PC-3 (cell line): ENCODE measurements at regions not wholly inside any gene's neighbourhood (a gene's known extent, or its start where the extent isn't known, plus 50 kb on each side); places are given as distances from the start of the nearest gene placed in this dataset.
"Not testable (repeated sequence)": the region's sequence is repeated elsewhere in the genome, so short reads cannot be mapped to it uniquely, and the experiment has no call there.

ENCODE experiments used
- ATAC-seq: fragments of 200-7000 bp; cut with Tn5 transposase; 2 replicates; pipeline ENCODE4 v1.9.1; 2020; ENCODE audit warnings: mild to moderate bottlenecking, moderate library complexity
- BruUV-seq: library from RNA; stranded (reverse); fragments of 400-500 nt; replicated peaks from 2 replicates; lab custom pipeline; 2021; lab: Mats Ljungman, UMichigan
- CTCF ChIA-PET: fragments of 300-600 bp; sonication (Branson Sonifier 250); formaldehyde crosslinking; loops from one replicate; lab custom pipeline; 2022; ENCODE audit warnings: antibody characterized with exemption; lab: Charles Lee
- POLR2A ChIA-PET: fragments of 300-600 bp; sonication (Branson Sonifier 250); formaldehyde crosslinking; loops from one replicate; lab custom pipeline; 2022; ENCODE audit warnings: antibody characterized with exemption; ENCODE audit not compliant: unreplicated experiment; lab: Charles Lee
- DNase-seq: peaks from one replicate; pipeline ENCODE4 v3.0.0-alpha.2; 2015
- H2AFZ ChIP-seq: fragments of 300-600 bp; sonication (generic); 2 replicates; pipeline ENCODE4 v1.6.0; 2016; ENCODE audit warnings: antibody characterized with exemption, low read length
- H3F3A ChIP-seq: fragments of 300-600 bp; sonication (generic); one replicate; pipeline ENCODE4 v1.6.0; 2017; ENCODE audit warnings: antibody characterized with exemption, low read length, control low read depth, mild to moderate bottlenecking; ENCODE audit not compliant: unreplicated experiment
- H3K27ac ChIP-seq: fragments of 300-600 bp; sonication (generic); 2 replicates; pipeline ENCODE4 v1.5.1; 2016; ENCODE audit warnings: mild to moderate bottlenecking, low read length
- H3K27me3 ChIP-seq: fragments of 300-600 bp; sonication (generic); 2 replicates; pipeline ENCODE4 v1.6.1; 2016; ENCODE audit warnings: low read length, mixed read lengths
- H3K36me3 ChIP-seq: fragments of 300-600 bp; sonication (generic); 2 replicates; pipeline ENCODE4 v1.6.1; 2016; ENCODE audit warnings: low read depth, mixed run types, low read length, mixed read lengths
- H3K4me1 ChIP-seq: fragments of 300-600 bp; sonication (generic); 2 replicates; pipeline ENCODE4 v1.5.1; 2016; ENCODE audit warnings: low read length; ENCODE audit not compliant: insufficient read depth
- H3K4me2 ChIP-seq: fragments of 300-600 bp; sonication (generic); 2 replicates; pipeline ENCODE4 v1.6.0; 2016; ENCODE audit warnings: low read length
- H3K4me3 ChIP-seq: fragments of 300-600 bp; sonication (generic); 2 replicates; pipeline ENCODE4 v1.5.1; 2016; ENCODE audit warnings: mild to moderate bottlenecking, low read length, mixed read lengths
- H3K79me2 ChIP-seq: fragments of 300-600 bp; sonication (generic); 2 replicates; pipeline ENCODE4 v1.6.1; 2017; ENCODE audit warnings: low read length, mixed read lengths
- H3K9ac ChIP-seq: fragments of 300-600 bp; sonication (generic); 2 replicates; pipeline ENCODE4 v1.6.0; 2016; ENCODE audit warnings: mild to moderate bottlenecking, low read length
- H3K9me2 ChIP-seq: fragments of 300-600 bp; sonication (generic); replicated peaks from 2 replicates; pipeline ENCODE4 v1.6.1; 2016; ENCODE audit warnings: mixed run types, low read length, mixed read lengths
- H3K9me3 ChIP-seq: fragments of 300-600 bp; sonication (generic); 2 replicates; pipeline ENCODE4 v1.6.1; 2016; ENCODE audit warnings: low read length, mixed read lengths
- H4K20me1 ChIP-seq: fragments of 300-600 bp; sonication (generic); 2 replicates; pipeline ENCODE4 v1.6.1; 2016; ENCODE audit warnings: low read length, mixed read lengths
- CTCF ChIP-seq: fragments of 300-600 bp; sonication (generic); conservative IDR thresholded peaks from 2 replicates; pipeline ENCODE4 v1.5.1; 2017; ENCODE audit warnings: antibody characterized with exemption, low read depth, mild to moderate bottlenecking, low read length
- EZH2 ChIP-seq: fragments of 300-600 bp; sonication (generic); IDR thresholded peaks from one replicate; pipeline ENCODE4 v1.6.1; 2017; ENCODE audit warnings: antibody characterized with exemption, mild to moderate bottlenecking, low read length; ENCODE audit not compliant: unreplicated experiment
- EZH2phosphoT487 ChIP-seq: fragments of 300-600 bp; sonication (generic); IDR thresholded peaks from 2 replicates; pipeline ENCODE4 v1.6.1; 2018; ENCODE audit warnings: mild to moderate bottlenecking, antibody characterized with exemption, low read length, borderline replicate concordance
- intact Hi-C: fragments of 100-400 bp; cut with micrococcal nuclease; formaldehyde crosslinking; loops from 2 replicates; pipeline ENCODE4 v1.9.0; 2023

DNA sequence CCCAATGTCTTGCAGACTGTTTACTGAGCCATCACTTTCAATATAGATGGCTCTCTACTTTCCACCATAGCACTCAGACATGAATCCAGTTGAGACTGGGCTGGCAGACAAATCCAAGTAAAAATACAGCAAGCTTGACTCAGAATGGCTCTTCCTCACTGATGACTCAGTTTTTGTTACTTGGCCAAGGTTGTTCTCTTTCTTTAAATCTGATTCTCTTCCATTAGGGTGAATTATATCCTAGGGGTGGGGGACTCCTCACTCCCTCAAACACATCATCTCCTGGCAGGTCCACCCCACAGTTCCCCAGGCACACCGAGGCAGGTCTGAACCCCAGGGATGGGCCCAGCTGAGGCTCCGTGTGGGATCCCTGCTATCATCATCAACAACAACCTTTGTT lies 157.9 kb downstream of the MEX3B start:
- POLR2A ChIA-PET, result no interaction called here
- Histone ChIP-seq H2AFZ (no peak overlapping the region), H3K27ac (no peak overlapping the region), H3K36me3 (no peaks in the 10 kb centered on the region), H3K9ac (no peak overlapping the region), H3K4me3 (no peak overlapping the region), H3K9me2 (no peaks in the 10 kb centered on the region), H3K9me3 (no peaks in the 10 kb centered on the region), H3K4me1 (no peaks in the 10 kb centered on the region), H4K20me1 (no peaks in the 10 kb centered on the region), H3F3A (no peaks in the 10 kb centered on the region), H3K4me2 (no peak overlapping the region), H3K27me3 (no peaks in the 10 kb centered on the region; the same call in 1 of the 2 replicates), H3K79me2 (no peaks in the 10 kb centered on the region)
- no TSS peak for BruUV-seq
- ATAC-seq (no peak), DNase-seq (peak; percentile 44)
- CTCF ChIA-PET, result interaction anchor here (0.7 kb wide), 1 partner anchor 530 kb away, joined by 3 read pairs; no protein-coding TSS in a partner anchor
- no peak for TF ChIP-seq EZH2
- no peak for TF ChIP-seq EZH2phosphoT487
- TF ChIP-seq CTCF, result no peak
- intact Hi-C loops, result no loop called here

- H4K20me1 ChIP-seq, H3K27ac ChIP-seq, H3K27me3 ChIP-seq, H3K4me1 ChIP-seq, intact Hi-C loops, H3K79me2 ChIP-seq, POLR2A ChIA-PET, H3K36me3 ChIP-seq, BruUV-seq, H2AFZ ChIP-seq, ATAC-seq, CTCF ChIA-PET, H3F3A ChIP-seq, H3K4me3 ChIP-seq, H3K4me2 ChIP-seq, H3K9me3 ChIP-seq, DNase-seq, H3K9me2 ChIP-seq, H3K9ac ChIP-seq: not testable (repeated sequence)
These were observed 158.6 kb downstream of the MEX3B start for GRCh38 chr15:81887188-81887587.

- H3K4me1 ChIP-seq, result no peaks in the 10 kb centered on the region
- DNase-seq (no peak), ATAC-seq (no peak)
- H3K36me3 ChIP-seq, result no peaks in the 10 kb centered on the region
- no peaks in the 10 kb centered on the region for H3K9me2 ChIP-seq
- BruUV-seq, result no TSS peak
- no peaks in the 10 kb centered on the region for H3F3A ChIP-seq
- H3K79me2 ChIP-seq, result no peaks in the 10 kb centered on the region
- H3K4me3 ChIP-seq, result no peak overlapping the region
- TF ChIP-seq EZH2, result no peak
- no peak for TF ChIP-seq CTCF
- TF ChIP-seq EZH2phosphoT487, result no peak
- no peaks in the 10 kb centered on the region; the same call in 1 of the 2 replicates for H3K27me3 ChIP-seq
- H2AFZ ChIP-seq, result no peak overlapping the region
- no peak overlapping the region for H3K27ac ChIP-seq
- H3K4me2 ChIP-seq, result no peak overlapping the region
- ChIA-PET POLR2A (no interaction called here), CTCF (no interaction called here)
- intact Hi-C loops, result no loop called here
- H3K9me3 ChIP-seq, result no peaks in the 10 kb centered on the region
- H4K20me1 ChIP-seq, result no peaks in the 10 kb centered on the region
- H3K9ac ChIP-seq, result no peak overlapping the region
These were observed 159.2 kb downstream of the MEX3B start for GRCh38 chr15:81886591-81886990.
